ENCODE measurements at regions not wholly inside any gene's neighbourhood (a gene's known extent, or its start where the extent isn't known, plus 50 kb on each side); places are given as distances from the start of the nearest gene placed in this dataset.

GRCh38 chr18:6649421-6650126, 79.9 kb upstream of the ARHGAP28 start:
- no peak for TF ChIP-seq CTCF (IDR thresholded peaks at IDR 0.05; ENCODE audit: extremely low read depth, missing control alignments)
- DNase-seq (ENCODE audit: low spot score) = no peak

- TF ChIP-seq CTCF (IDR thresholded peaks at IDR 0.05; ENCODE audit: extremely low read depth, missing control alignments) = no peak
- DNase-seq (ENCODE audit: low spot score) = no peak
Observed at GRCh38 chr18:6650127-6650507, 79.4 kb upstream of the ARHGAP28 start.

- no peak for TF ChIP-seq CTCF (IDR thresholded peaks at IDR 0.05; ENCODE audit: extremely low read depth, missing control alignments)
- DNase-seq (ENCODE audit: low spot score) = no peak
Observed at GRCh38 chr18:6650747-6651146, 78.8 kb upstream of the ARHGAP28 start.

GRCh38 chr18:6652098-6652497, 77.4 kb upstream of the ARHGAP28 start:
- DNase-seq (ENCODE audit: low spot score) = no peak
- TF ChIP-seq CTCF (IDR thresholded peaks at IDR 0.05; ENCODE audit: extremely low read depth, missing control alignments) = no peak

- TF ChIP-seq CTCF (IDR thresholded peaks at IDR 0.05; ENCODE audit: extremely low read depth, missing control alignments) = no peak
- no peak for DNase-seq (ENCODE audit: low spot score)
Observed at GRCh38 chr18:6653880-6654279, 75.6 kb upstream of the ARHGAP28 start.

GRCh38 chr18:6659963-6660725, 69.4 kb upstream of the ARHGAP28 start:
- TF ChIP-seq CTCF (IDR thresholded peaks at IDR 0.05; ENCODE audit: extremely low read depth, missing control alignments) = no peak
- no peak for DNase-seq (ENCODE audit: low spot score)

GRCh38 chr18:6661692-6662415, 67.7 kb upstream of the ARHGAP28 start:
- DNase-seq (ENCODE audit: low spot score) = no peak
- no peak for TF ChIP-seq CTCF (IDR thresholded peaks at IDR 0.05; ENCODE audit: extremely low read depth, missing control alignments)

Data from GM20000 (cell line).